IPS-18c (cell line): ENCODE measurements at regions not wholly inside any gene's neighbourhood (a gene's known extent, or its start where the extent isn't known, plus 50 kb on each side); places are given as distances from the start of the nearest gene placed in this dataset.

Experiments used
- H3K4me3 ChIP-seq: 2 replicates; pipeline ENCODE4 v1.7.0; 2013; ENCODE audit warnings: low read depth, mild to moderate bottlenecking, low read length, moderate library complexity; ENCODE audit not compliant: insufficient read depth
- H3K9me3 ChIP-seq: one replicate; pipeline ENCODE4 v1.6.1; 2013; ENCODE audit warnings: mild to moderate bottlenecking, low read length, moderate library complexity; ENCODE audit not compliant: control insufficient read depth, insufficient read depth

DNA sequence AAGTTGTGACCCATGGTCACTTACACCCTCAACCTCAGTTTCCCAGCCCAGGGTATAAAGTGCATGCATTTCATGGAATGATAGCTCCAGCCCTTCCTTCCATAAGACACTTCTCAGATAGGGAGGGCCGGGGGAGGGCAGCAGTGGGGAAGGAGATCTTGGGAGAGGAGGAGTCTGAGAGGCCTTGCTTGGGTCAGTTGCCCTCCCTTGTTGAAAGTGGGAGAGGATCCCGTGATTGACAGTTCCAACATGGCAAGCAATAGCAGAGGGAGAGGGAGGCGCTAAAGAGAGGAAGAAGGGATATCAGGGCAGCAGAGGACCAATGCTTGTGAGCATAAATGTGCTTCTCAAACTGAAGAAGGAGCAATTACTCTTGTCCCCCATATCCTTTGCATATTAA lies 244.4 kb downstream of the CHRM3 start:
- H3K9me3 ChIP-seq = no peaks in the 10 kb centered on the region
- H3K4me3 ChIP-seq = no peak overlapping the region

DNA sequence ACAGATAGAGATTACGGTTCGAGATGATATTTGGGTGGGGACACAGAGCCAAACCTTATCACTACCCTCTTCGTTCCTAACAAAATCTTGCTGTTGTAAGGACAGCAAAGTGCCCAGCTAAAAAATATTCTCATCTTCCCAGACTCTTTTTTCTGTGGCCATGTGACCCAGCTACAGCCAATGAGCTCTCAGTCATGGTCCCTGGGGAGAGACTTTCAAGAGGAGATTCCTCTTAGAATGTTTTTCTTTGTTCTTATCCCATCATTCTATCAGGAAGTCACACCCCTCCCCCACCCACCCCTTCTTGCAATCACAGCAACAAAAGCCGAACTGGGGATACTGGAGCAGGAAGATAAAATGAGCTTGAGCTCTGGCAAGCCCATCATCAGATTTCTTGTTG lies 247.1 kb downstream of the CHRM3 start:
- Histone ChIP-seq H3K4me3 (no peak overlapping the region), H3K9me3 (no peaks in the 10 kb centered on the region)

DNA sequence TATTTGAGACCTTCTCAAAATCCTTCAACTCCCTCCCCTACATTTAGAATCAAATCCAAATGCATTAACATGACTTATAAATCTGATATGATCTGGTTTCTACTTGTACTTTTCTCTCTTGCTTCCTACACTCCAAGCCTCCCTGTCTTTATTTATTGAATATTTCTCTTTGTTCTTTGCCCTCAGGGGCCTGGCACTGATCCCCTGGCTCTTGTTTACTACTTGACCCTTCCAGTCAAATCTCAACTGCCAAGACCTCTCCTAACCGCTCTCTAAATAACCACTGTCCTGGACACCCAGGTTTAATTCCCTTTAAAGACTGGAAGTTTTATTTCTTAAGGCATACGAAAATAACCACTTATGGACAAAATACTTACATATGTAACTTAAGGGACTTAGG lies 248.9 kb downstream of the CHRM3 start:
- Histone ChIP-seq H3K4me3 (no peak overlapping the region), H3K9me3 (no peaks in the 10 kb centered on the region)

DNA sequence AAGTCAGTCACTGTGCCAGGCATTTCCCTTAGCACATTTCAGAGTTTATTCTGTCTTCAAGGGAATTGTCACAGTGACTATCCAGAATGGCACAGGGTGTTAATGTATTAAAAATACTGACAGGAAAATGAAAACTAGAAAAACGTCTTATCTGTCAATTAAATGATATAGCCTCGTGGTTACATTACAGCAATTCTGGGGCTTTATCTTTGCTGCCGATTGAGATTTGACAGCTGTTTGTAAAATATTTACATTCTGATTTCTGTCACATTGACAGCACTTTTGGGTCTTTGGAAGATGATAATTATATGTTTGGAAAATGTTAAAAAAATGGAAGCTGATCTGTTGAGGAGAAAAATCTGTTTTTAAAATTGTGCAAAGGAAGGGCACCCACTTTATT lies 250.0 kb downstream of the CHRM3 start:
- Histone ChIP-seq H3K9me3 (no peaks in the 10 kb centered on the region), H3K4me3 (no peak overlapping the region)

DNA sequence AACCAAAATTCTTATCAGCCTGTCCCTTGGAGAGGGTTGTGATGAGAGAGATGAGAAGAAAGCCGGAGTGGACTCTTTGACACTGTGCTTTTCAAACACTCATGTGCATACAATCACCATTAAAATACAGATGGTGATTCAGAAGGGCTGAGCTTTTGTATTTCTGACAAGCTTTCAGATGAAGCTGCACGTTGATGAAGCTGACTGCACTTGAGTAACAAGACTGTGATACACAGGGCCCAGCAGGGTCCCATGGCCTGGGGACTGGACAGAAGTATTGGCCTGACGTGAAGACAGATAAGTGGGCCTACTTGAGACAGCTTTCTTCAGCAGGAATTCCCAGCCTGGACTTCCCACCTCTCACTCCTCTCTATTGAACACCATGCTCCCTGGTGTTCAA lies 258.2 kb downstream of the CHRM3 start:
- H3K9me3 ChIP-seq = peaks cover 6% of the 10 kb centered on the region
- no peak overlapping the region for H3K4me3 ChIP-seq

DNA sequence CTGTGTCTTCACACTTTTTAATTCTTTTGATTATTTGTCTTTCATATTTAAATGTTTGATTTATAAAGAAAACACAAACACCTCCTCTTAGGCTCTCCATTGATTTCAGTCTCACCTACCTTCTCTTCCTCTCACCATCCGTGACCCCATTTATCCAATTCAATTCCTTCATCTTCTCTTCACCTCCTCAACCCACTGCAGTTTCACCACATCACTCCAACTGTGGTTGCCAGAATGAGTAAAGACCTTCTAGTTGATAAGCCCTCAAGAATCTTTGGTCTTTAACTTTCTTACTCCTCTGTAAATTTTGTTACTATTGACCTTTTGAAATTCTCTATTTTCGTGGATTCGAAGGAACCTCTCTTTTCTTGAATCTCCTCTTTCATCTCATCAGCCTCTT lies 260.7 kb downstream of the CHRM3 start:
- Histone ChIP-seq H3K9me3 (peaks cover 6% of the 10 kb centered on the region), H3K4me3 (no peak overlapping the region)

DNA sequence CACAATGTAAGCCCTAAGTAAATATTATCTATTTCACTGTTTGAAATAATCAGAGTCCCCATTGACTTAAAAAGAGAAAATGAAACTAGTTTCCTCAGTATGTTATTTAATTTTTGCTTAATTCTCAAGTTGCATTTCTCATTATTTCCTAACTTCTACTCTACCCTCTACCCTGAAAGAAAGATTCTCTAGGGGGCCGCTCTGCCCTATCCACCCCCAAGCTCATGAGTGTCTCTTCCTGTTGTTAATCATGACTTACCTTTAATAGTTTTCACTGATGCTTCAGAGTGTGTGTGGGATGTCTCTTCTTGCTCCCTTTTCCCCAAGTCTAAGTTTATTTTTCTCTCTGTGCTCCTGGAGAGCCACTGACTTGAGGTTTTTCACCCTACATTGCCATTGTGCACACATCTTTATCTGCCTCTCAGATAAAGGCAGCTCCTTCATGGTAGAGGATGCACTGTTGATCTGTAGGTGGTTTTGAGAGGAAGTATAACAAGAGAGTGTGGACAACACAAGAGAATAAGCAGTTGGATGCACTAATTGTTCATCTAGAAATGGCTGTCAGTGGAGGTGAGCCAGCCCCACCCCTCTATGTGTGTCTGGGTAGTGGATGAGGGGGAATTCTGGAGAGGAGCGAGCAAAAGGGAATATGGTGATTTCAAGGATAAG lies 261.7 kb downstream of the CHRM3 start:
- H3K9me3 ChIP-seq = peaks cover 5% of the 10 kb centered on the region
- no peak overlapping the region for H3K4me3 ChIP-seq

DNA sequence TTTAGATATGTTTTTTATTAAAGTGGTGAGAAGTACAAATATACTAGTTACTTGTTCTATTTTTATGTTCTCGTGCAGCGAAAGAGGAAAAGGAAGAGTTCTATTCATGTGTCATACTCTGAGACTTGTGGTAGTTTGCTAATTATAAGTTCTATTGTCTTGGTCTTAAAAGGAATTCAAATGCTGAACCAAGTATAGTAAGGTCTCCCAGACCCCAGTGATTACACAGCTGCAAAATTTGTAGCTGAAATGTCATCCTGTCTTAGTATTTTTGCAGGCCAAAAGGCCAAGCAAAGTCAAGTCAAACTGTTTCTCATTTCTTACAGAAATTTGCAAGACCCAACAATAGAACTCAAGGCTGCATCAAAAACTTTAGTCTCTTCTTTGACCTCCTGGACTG lies 268.7 kb downstream of the CHRM3 start:
- no peaks in the 10 kb centered on the region for H3K9me3 ChIP-seq
- no peak overlapping the region for H3K4me3 ChIP-seq

DNA sequence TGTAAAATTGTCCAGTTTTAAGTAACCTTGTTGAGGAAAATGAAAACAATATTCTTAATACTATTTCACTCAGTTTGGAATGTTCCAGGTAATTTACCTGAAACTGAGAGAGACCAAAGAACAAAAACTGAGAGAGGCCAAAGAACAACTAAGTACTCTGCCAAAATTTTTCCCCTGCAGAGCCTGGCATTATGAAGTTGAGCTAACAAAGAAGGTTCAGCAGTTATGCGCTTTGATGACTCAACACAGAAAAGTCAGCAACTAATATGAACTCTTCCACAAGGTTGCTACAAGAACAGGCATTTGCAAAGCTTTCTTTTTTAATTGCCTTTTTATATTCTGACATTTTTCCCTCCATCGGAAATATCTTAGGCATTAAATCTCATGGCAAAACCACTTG lies 270.9 kb downstream of the CHRM3 start:
- no peak overlapping the region for H3K4me3 ChIP-seq
- H3K9me3 ChIP-seq = no peaks in the 10 kb centered on the region

DNA sequence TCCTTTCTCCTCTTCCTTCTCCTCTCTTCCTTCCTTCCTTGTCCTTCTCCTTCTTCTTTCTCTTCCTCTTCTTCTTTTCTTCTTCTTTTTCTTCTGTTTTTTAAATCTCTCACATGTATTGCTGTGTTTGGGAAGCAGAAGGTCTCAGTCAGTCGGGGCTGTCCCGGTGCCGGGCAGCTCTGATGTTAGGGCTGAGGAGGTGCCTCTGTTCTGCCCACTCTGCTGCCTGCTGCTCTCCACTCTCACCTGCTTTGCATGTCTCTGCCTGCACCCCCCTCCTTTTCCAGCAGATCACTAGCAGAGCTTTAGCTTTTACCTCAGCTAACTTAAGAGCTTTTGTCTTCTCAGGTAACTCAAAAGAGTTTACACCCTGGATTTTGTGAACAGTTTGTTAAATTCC lies 276.6 kb downstream of the CHRM3 start:
- no peaks in the 10 kb centered on the region for H3K9me3 ChIP-seq
- H3K4me3 ChIP-seq = no peak overlapping the region

DNA sequence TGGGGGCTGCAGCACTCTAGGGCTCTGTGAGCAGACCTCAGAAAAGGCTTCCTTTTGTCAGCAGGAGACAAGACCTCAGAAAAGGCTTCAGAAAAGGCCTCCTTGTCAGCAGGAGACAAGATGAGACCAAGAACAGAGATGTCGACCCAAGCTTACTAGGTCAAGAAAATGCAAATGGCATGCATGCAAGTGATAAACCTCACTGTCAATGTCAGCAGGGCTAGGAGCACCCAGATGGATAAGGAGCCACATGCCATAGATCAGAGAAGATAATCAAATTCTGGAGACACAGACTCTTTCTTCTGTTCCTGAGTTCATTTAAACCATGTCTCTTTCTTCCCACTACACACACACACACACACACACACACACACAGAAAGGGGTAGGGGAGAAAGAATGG lies 285.9 kb downstream of the CHRM3 start:
- H3K9me3 ChIP-seq = no peaks in the 10 kb centered on the region
- no peak overlapping the region for H3K4me3 ChIP-seq

DNA sequence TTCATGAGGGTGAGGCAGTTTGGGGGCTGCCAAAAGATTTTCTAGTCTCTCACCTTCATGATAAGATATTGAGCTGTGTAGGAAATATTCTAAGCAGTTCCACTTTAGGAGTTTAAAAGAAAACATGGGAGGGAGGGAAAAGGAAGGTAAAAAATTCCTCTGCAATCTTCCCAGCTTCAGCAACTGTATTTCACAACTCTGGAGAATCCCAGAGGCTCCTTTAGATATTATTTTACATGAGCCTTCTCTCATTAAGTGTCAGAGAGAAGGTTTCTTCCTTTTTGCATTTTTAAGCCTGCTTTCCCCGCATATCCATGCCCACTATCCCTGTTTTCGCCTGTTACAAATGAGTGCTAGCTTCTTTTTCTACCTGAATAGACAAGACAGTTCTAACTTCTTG lies 289.4 kb downstream of the CHRM3 start:
- H3K4me3 ChIP-seq = no peak overlapping the region
- H3K9me3 ChIP-seq = no peaks in the 10 kb centered on the region

DNA sequence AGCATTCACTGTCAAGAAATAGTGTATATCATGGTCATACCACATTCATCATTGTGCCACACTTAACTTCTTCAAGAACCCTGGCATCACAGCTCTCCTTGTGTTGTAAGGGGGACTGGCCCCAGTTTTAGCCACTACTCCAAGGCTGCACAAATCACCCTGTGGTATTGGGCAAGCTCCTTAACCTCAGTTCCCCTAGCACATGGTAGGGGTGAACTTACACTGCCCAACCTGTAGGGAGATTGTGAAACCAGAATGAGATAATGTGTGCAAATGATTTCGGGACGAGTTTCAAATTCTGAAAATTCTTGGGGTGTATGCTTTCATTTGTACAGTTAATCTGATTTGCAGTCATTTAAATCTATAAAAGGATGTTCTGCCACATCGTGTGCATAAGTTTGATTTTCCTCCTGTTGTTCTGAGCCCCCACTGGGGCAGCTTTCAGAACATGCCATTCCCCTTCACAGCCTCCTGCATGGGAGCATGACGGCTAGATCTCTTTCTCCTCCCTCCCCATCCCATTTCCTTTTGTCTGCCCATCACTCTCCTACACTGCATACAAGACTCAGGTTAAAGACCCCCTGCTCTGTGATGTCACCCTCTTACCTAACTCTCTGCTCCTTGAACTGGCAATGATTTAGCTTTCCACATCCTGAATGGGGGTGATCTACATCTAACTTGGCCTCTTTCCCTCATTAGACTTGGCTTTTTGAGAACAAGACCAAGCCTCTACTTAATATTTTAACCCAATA lies 290.3 kb downstream of the CHRM3 start:
- Histone ChIP-seq H3K4me3 (no peak overlapping the region), H3K9me3 (no peaks in the 10 kb centered on the region)

DNA sequence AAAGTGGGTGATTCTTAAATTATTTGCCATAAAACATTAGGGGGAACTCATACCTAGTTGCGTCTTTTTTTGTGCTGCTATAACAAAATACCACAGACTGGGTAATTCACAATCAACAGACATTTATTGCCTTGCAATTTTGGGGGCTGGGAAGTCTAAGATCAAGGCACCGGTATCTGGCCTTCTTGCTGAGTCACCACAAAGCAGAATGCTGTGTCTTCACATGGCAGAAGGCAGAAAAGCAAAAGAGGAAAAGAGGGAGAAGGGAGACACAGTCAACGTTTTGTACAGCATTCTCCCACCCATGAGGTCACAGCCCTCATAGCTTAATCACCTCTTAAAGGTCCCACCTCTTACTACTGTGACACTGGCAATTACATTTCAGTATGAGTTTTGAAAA lies 291.0 kb downstream of the CHRM3 start:
- H3K9me3 ChIP-seq = no peaks in the 10 kb centered on the region

DNA sequence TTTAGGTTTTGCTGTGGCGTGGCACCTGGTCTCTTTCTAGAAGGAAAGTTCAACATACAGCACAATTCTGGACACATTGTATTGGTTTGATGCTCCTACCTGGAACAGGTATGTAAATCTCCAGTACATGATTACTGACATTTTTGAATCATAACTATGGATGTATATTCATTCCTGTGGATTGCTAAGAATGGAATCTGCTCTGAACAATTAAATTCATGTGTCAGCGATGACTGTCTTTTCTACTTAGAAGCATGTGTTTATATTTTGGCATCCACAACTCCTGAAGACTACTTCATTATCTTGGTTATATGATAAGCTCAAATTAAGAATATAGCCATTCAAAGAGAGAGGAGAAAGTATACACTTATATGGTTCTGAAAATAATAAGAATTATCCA lies 291.8 kb downstream of the CHRM3 start:
- H3K4me3 ChIP-seq = no peak overlapping the region
- H3K9me3 ChIP-seq = no peaks in the 10 kb centered on the region

More for the DNA sequence above, 291.0 kb downstream of the CHRM3 start:
- H3K4me3 ChIP-seq = no peak overlapping the region

DNA sequence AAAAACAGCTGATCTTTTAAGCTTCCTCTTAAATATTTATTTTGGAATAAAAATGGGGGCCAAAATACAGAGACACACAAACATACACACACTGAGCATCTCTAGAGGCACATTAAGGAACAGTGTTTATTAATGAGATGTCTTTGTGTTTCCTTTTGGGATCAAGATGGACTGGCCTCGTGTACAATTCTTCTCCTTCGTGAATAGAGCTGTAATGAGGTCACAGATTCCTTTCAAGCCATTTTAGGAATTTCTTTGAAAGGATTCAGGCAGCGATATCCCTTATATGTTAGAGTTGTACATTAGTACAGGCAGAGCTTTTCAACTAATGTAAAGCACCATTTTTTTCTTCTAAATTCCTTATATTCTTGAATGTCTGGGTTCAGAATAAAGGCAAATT lies 295.7 kb downstream of the CHRM3 start:
- no peak overlapping the region for H3K4me3 ChIP-seq
- H3K9me3 ChIP-seq = no peaks in the 10 kb centered on the region

DNA sequence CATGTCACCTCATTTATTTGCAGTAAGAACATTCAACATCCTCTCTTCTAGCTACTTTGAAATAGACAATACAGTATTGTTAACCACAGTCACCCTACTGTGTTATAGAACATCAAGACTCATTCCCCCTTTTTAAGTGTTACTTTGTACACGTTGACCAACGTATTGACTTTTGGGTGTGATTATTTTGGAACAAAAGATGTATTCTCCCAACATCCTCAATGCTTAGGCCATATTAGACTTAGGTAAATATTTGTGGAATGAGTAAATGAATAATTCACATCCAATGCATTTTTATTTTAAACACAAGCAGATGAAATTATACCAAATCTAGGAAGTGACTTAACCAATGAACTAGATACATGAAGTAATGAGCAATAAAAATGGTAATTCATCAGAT lies 296.6 kb downstream of the CHRM3 start:
- H3K4me3 ChIP-seq = no peak overlapping the region
- no peaks in the 10 kb centered on the region for H3K9me3 ChIP-seq

DNA sequence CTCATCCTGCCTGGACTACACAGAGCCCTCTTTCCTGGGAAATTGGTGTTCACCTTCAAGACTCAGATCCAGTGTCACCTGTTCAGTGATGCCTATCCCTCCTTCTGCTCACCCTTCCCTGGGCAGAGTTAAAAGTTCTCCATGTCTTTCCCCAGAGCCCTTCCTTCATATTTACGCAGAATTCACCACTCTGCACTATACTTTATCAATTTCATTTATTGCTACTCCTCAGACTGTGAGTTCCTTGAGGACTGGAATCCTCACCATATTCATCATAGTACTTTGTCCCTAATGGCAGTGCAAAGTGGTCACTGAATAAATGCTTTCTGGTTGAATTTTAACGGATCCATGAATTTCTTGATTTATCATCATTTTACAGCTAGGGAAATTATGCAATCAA lies 300.0 kb downstream of the CHRM3 start:
- H3K4me3 ChIP-seq = no peak overlapping the region
- no peaks in the 10 kb centered on the region for H3K9me3 ChIP-seq

DNA sequence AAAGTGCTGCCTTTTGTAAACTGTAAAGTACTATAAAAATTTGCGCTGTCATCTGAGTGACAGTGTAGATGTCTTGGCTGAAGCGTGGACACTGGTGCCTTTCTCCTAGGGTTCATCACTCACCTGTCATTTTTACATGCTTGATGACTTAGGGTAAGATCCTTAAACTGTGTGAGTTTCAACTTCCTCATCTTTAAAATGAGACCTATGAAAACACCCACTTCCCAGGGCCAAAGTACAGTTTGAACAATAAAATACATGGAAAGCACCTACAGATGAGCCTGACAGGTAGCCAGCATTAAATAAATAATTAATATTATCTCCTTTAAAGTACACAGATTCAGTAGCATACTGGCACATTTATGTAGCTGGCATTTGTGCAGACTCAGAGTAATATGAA lies 309.9 kb downstream of the CHRM3 start:
- Histone ChIP-seq H3K4me3 (no peak overlapping the region), H3K9me3 (no peaks in the 10 kb centered on the region)
